HG03558 (cell line): ENCODE measurements at regions not wholly inside any gene's neighbourhood (a gene's known extent, or its start where the extent isn't known, plus 50 kb on each side); places are given as distances from the start of the nearest gene placed in this dataset.

Experiments
- ATAC-seq: cut with Tn5 transposase; IDR thresholded peaks from one replicate; pipeline ENCODE4 v1.9.1; 2021; ENCODE audit warnings: moderate number of reproducible peaks; ENCODE audit not compliant: unreplicated experiment; ENCODE audit errors: extremely low read depth

DNA sequence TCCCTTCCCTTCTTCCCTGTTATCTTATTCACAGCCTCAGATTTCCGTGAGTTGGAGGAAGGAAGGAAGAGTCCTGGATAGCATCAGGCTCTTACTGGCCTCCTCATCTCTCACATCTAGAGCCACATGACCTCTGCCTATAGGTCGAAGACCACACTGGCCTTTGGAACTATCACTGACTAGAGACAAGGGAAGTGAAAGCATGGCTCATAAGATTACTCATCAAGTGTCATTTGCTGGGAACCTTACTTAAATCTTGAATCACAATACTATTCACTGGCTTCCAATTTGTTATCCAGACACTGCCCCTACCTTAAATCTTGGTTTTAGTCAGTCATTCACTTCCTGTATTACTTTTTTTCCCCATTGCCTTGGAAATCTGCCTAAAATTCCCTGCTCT, 61.6 kb upstream of the MTMR8 start:
- peak; percentile 75 for ATAC-seq

GRCh38 chrX:64447207-64447606, 52.0 kb upstream of the MTMR8 start:
- ATAC-seq = no peak
